Keratinocyte (primary cell): ENCODE measurements at regions not wholly inside any gene's neighbourhood (a gene's known extent, or its start where the extent isn't known, plus 50 kb on each side); places are given as distances from the start of the nearest gene placed in this dataset.

Experiments
- DNase-seq: peaks from one replicate; pipeline ENCODE4 v3.0.0-alpha.2; 2011; ENCODE audit warnings: low read depth, missing footprints, low spot score
- FAIRE-seq: peaks from 2 replicates; lab custom pipeline; 2011; peaks lifted over from hg19 to GRCh38; lab: Jason Lieb, UNC
- H2AFZ ChIP-seq: 2 replicates; pipeline ENCODE4 v1.6.0; 2012; ENCODE audit warnings: low read length, control low read depth, inconsistent platforms; ENCODE audit not compliant: control insufficient read depth
- H3K27ac ChIP-seq: 2 replicates; pipeline ENCODE4 v1.5.1; 2011; ENCODE audit warnings: low read length; ENCODE audit not compliant: control insufficient read depth, insufficient read depth
- H3K27me3 ChIP-seq: 3 replicates; pipeline ENCODE4 v1.6.0; 2011; ENCODE audit warnings: low read length; ENCODE audit not compliant: control insufficient read depth, insufficient read depth; ENCODE audit errors: extremely low read depth
- H3K36me3 ChIP-seq, 2 experiments: 2 replicates in 1 of 2; 3 replicates in 1 of 2; pipeline ENCODE4 v1.5.1; 2011; ENCODE audit warnings: low read length in 2 of 2, mild to moderate bottlenecking in 1 of 2; ENCODE audit not compliant: control insufficient read depth in 2 of 2, insufficient read depth in 2 of 2; ENCODE audit errors: extremely low read depth in 1 of 2
- H3K4me1 ChIP-seq: 3 replicates; pipeline ENCODE4 v1.5.1; 2011; ENCODE audit warnings: low read length; ENCODE audit not compliant: control insufficient read depth, insufficient read depth; ENCODE audit errors: extremely low read depth
- H3K4me2 ChIP-seq: 3 replicates; pipeline ENCODE4 v1.6.0; 2011; ENCODE audit warnings: low read depth, low read length; ENCODE audit not compliant: control insufficient read depth, insufficient read depth; ENCODE audit errors: extremely low read depth
- H3K4me3 ChIP-seq, 3 experiments: fragments of 200-600 bp in 1 of 3; sonication (generic) in 1 of 3; 2 replicates in 2 of 3; 3 replicates in 1 of 3; pipeline ENCODE4 v1.5.1; 2011 to 2016; ENCODE audit warnings: low read length in 3 of 3, mild to moderate bottlenecking in 3 of 3, control low read depth in 2 of 3, inconsistent platforms in 1 of 3, low read depth in 1 of 3, mixed read lengths in 1 of 3, mixed run types in 1 of 3, moderate library complexity in 1 of 3; ENCODE audit not compliant: control insufficient read depth in 2 of 3, insufficient read depth in 2 of 3; ENCODE audit errors: extremely low read depth in 1 of 3
- H3K79me2 ChIP-seq: 2 replicates; pipeline ENCODE4 v1.6.0; 2012; ENCODE audit warnings: low read length; ENCODE audit not compliant: control insufficient read depth, insufficient read depth
- H3K9ac ChIP-seq: 3 replicates; pipeline ENCODE4 v1.6.0; 2011; ENCODE audit warnings: low read length; ENCODE audit not compliant: control insufficient read depth, insufficient read depth; ENCODE audit errors: extremely low read depth
- H3K9me1 ChIP-seq: 3 replicates; pipeline ENCODE4 v1.6.0; 2011; ENCODE audit warnings: low read length; ENCODE audit not compliant: control insufficient read depth, insufficient read depth; ENCODE audit errors: extremely low read depth
- H3K9me3 ChIP-seq: 2 replicates; pipeline ENCODE4 v1.5.1; 2012; ENCODE audit warnings: low read depth, low read length; ENCODE audit not compliant: control insufficient read depth
- H4K20me1 ChIP-seq: 3 replicates; pipeline ENCODE4 v1.6.0; 2011; ENCODE audit warnings: low read length; ENCODE audit not compliant: control insufficient read depth, insufficient read depth; ENCODE audit errors: extremely low read depth
- EZH2 ChIP-seq: IDR thresholded peaks from one replicate; pipeline ENCODE4 v1.6.1; 2012; ENCODE audit warnings: inconsistent platforms, mild to moderate bottlenecking, low read length, moderate library complexity
- dilution Hi-C: fragments of 300-500 bp; cut with MboI; formaldehyde crosslinking; loops from one replicate; pipeline ENCODE4 v1.7.0; 2020; ENCODE audit warnings: low sequenced_read_pairs; ENCODE audit not compliant: extremely low pct_ligation_motif_present
- small RNA-seq, 3 experiments: library from RNA; depleted of rRNA; stranded (forward); fragments of <200 nt; gene quantifications; one replicate each; pipeline ENCODE3, GENCODE V24; 2012; ENCODE audit warnings: low read depth in 3 of 3, low replicate concordance in 1 of 3; ENCODE audit not compliant: insufficient read length in 3 of 3
- TF ChIP-seq, protein P1 (sequence below), 3 experiments: IDR thresholded peaks in 1 of 3; conservative IDR thresholded peaks in 1 of 3; optimal IDR thresholded peaks in 1 of 3; 2 replicates in 2 of 3; 3 replicates in 1 of 3; pipeline versions ENCODE3 to v1.5.1; 2011; ENCODE audit warnings: low read length in 3 of 3, mild to moderate bottlenecking in 3 of 3, moderate library complexity in 2 of 3, control low read depth in 1 of 3, inconsistent platforms in 1 of 3; ENCODE audit not compliant: insufficient read depth in 2 of 3; ENCODE audit errors: extremely low read depth in 1 of 3

DNA sequence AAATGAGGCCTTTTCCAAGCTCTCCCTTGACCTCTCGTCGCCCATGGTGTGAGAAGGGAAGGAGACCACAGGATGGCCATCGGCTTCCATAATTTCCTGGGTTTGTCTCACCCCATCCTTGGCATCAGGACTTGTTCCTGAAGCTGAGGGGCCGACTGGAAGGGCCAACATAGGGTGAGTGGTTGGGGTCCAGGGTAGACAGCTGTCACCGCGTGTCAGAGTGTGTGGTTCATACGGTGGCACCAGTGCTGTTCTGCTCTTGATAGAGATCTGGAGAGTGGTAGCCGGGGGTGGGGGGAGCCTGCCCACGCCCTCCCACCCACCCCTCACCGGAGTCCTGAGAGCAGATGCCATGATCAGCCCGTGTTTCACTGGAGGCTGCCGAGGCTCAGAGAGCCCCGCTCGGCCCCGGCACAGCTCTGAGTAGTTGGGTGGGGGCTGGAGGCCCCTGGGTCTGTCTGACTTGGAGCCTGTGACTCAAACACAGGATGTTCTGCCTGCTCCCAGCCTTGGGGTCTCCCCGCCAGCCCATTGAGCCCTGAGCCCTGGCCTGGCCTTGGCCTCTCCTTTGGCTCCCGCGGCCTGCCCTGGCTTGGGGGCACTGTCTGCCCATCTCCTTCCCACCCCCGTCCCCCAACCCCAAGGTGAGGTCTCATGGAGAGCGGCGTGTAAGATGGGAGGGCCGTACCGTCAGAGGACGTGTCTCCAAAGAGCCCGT, 53.1 kb upstream of the IER5L start:
- H3K36me3 ChIP-seq = no peaks in the 10 kb centered on the region
- no peak overlapping the region for H2AFZ ChIP-seq
- no peaks in the 10 kb centered on the region for H4K20me1 ChIP-seq
- DNase-seq (no peak), FAIRE-seq (no peak)
- H3K27ac ChIP-seq = no peak overlapping the region
- H3K9me3 ChIP-seq = peaks cover 1% of the 10 kb centered on the region
- dilution Hi-C loops = no loop called here
- H3K4me2 ChIP-seq = no peak overlapping the region
- no peak overlapping the region for H3K9ac ChIP-seq
- no peak for TF ChIP-seq EZH2
- TF ChIP-seq, protein P1, sequence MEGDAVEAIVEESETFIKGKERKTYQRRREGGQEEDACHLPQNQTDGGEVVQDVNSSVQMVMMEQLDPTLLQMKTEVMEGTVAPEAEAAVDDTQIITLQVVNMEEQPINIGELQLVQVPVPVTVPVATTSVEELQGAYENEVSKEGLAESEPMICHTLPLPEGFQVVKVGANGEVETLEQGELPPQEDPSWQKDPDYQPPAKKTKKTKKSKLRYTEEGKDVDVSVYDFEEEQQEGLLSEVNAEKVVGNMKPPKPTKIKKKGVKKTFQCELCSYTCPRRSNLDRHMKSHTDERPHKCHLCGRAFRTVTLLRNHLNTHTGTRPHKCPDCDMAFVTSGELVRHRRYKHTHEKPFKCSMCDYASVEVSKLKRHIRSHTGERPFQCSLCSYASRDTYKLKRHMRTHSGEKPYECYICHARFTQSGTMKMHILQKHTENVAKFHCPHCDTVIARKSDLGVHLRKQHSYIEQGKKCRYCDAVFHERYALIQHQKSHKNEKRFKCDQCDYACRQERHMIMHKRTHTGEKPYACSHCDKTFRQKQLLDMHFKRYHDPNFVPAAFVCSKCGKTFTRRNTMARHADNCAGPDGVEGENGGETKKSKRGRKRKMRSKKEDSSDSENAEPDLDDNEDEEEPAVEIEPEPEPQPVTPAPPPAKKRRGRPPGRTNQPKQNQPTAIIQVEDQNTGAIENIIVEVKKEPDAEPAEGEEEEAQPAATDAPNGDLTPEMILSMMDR (optimal IDR thresholded peaks at IDR 0.05 in 1 of 3, IDR thresholded peaks at IDR 0.05 in 1 of 3, conservative IDR thresholded peaks at IDR 0.05 in 1 of 3; ENCODE audit: extremely low read depth in 1 of 3, insufficient read depth in 2 of 3, low read length in 3 of 3) = no peak
- peaks cover 1% of the 10 kb centered on the region for H3K4me1 ChIP-seq
- H3K27me3 ChIP-seq = no peaks in the 10 kb centered on the region
- H3K9me1 ChIP-seq = no peaks in the 10 kb centered on the region
- H3K4me3 ChIP-seq = no peak overlapping the region
- no peaks in the 10 kb centered on the region for H3K79me2 ChIP-seq

DNA sequence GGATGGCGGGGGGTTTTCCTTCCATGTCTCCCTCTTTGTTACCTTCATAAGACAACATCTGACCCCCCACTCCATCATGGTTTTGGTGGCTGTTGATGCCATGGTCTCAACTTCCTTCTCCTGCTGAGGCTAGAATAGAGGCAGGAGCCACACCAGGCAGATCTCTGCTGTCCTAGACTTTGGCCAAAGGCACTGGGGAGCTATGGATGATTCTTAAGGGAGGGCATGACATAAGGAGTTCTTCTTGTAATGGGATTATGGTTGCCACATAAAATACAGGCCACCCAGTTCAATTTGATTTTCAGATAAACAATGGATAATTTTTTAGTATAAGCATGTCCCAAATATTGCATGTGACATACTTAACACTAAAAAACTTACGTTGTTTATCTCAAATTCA, 52.2 kb upstream of the IER5L start:
- dilution Hi-C loops = no loop called here
- no peak for TF ChIP-seq EZH2
- TF ChIP-seq, protein P1 (optimal IDR thresholded peaks at IDR 0.05 in 1 of 3, IDR thresholded peaks at IDR 0.05 in 1 of 3, conservative IDR thresholded peaks at IDR 0.05 in 1 of 3; ENCODE audit: extremely low read depth in 1 of 3, insufficient read depth in 2 of 3, low read length in 3 of 3) = no peak
- no peak overlapping the region for H3K4me2 ChIP-seq

More for the DNA sequence above, 52.2 kb upstream of the IER5L start:
- H2AFZ ChIP-seq = no peak overlapping the region
- peaks cover 1% of the 10 kb centered on the region for H3K9me3 ChIP-seq
- no peaks in the 10 kb centered on the region for H3K27me3 ChIP-seq
- no peak overlapping the region for H3K27ac ChIP-seq
- no peaks in the 10 kb centered on the region for H3K36me3 ChIP-seq
- H3K4me1 ChIP-seq = peaks cover 10% of the 10 kb centered on the region
- no peak overlapping the region for H3K4me3 ChIP-seq
- H3K9ac ChIP-seq = no peak overlapping the region
- H4K20me1 ChIP-seq = no peaks in the 10 kb centered on the region
- FAIRE-seq = no peak
- no peaks in the 10 kb centered on the region for H3K79me2 ChIP-seq
- no peaks in the 10 kb centered on the region for H3K9me1 ChIP-seq
- DNase-seq = no peak

Small RNA genes in the stretch of these regions (small RNA-seq; reads per million reads assigned to genes)
- gene AL353803.5 (0 reads per million in 3 experiments), gene RN7SL159P (0 reads per million in 3 experiments)
